K562 (cell line): ENCODE measurements at regions not wholly inside any gene's neighbourhood (a gene's known extent, or its start where the extent isn't known, plus 50 kb on each side); places are given as distances from the start of the nearest gene placed in this dataset.

Experiments used
- ATAC-seq: fragments of 200-7000 bp; cut with Tn5 transposase; 3 replicates; pipeline ENCODE4 v1.9.1; 2020; ENCODE audit warnings: moderate library complexity
- BruUV-seq: library from RNA; stranded (reverse); fragments of 400-500 nt; replicated peaks from 2 replicates; lab custom pipeline; 2021; lab: Mats Ljungman, UMichigan
- CTCF ChIA-PET: fragments of 300-600 bp; formaldehyde crosslinking; extraction: SDS; loops from one replicate; lab custom pipeline; 2021; ENCODE audit warnings: low intra/inter-chr PET ratio; lab: Yijun Ruan, JAX
- POLR2A ChIA-PET: fragments of 300-600, 350-650 bp; sonication (Branson Sonifier 250); formaldehyde crosslinking; extraction: SDS; loops from one replicate; lab custom pipeline; 2021; ENCODE audit warnings: antibody characterized with exemption, inconsistent platforms; lab: Yijun Ruan, JAX
- DNase-seq, 4 experiments: peaks; one replicate each; pipeline versions ENCODE4 v3.0.0 to v3.0.0-alpha.2; 2011 to 2018; ENCODE audit warnings: low spot score in 3 of 4, mixed read lengths in 3 of 4; ENCODE audit errors: extremely low read depth in 1 of 4
- FAIRE-seq: peaks from 2 replicates; lab custom pipeline; 2011; peaks lifted over from hg19 to GRCh38; lab: Jason Lieb, UNC
- H2AFZ ChIP-seq: 2 replicates; pipeline ENCODE4 v1.6.0; 2011; ENCODE audit warnings: low read depth, low read length, control low read depth, inconsistent platforms
- H3K27ac ChIP-seq: fragments of 200-600 bp; 3 replicates; pipeline ENCODE4 v1.8.0; 2011; ENCODE audit warnings: low read depth, mild to moderate bottlenecking, control low read depth, inconsistent platforms, low read length, moderate library complexity, mixed read lengths; ENCODE audit errors: extremely low read depth
- H3K27me3 ChIP-seq, 2 experiments: fragments of 300-600 bp in 1 of 2; 2 replicates in 1 of 2; 3 replicates in 1 of 2; pipeline versions ENCODE4 v1.6.0 to v1.8.0; 2011; ENCODE audit warnings: inconsistent platforms in 2 of 2, low read length in 2 of 2, mild to moderate bottlenecking in 1 of 2, mixed read lengths in 1 of 2, moderate library complexity in 1 of 2; ENCODE audit not compliant: control insufficient read depth in 2 of 2, insufficient read depth in 2 of 2
- H3K36me3 ChIP-seq: fragments of 300-600 bp; 3 replicates; pipeline ENCODE4 v1.8.0; 2011; ENCODE audit warnings: mild to moderate bottlenecking, low read length, inconsistent platforms; ENCODE audit not compliant: control insufficient read depth, insufficient read depth
- H3K4me1 ChIP-seq, 2 experiments: fragments of 200-600 bp in 1 of 2; replicated peaks in 1 of 2; 2 replicates in 1 of 2; 3 replicates in 1 of 2; pipeline versions ENCODE4 v1.5.1 to v1.8.0; 2011; ENCODE audit warnings: inconsistent platforms in 2 of 2, low read length in 2 of 2, mild to moderate bottlenecking in 1 of 2, mixed read lengths in 1 of 2, moderate library complexity in 1 of 2; ENCODE audit not compliant: control insufficient read depth in 2 of 2, insufficient read depth in 2 of 2
- H3K4me2 ChIP-seq: 2 replicates; pipeline ENCODE4 v1.6.1; 2011; ENCODE audit warnings: low read length, control low read depth, inconsistent platforms, mixed read lengths; ENCODE audit not compliant: insufficient read depth
- H3K4me3 ChIP-seq: fragments of 200-600 bp; sonication (generic), shearing (Covaris generic); 2 replicates; pipeline ENCODE4 v1.5.1; 2016; ENCODE audit warnings: control low read depth, inconsistent platforms
- H3K79me2 ChIP-seq: fragments of 200-600 bp; 3 replicates; pipeline ENCODE4 v1.8.0; 2011; ENCODE audit warnings: low read length, inconsistent platforms; ENCODE audit not compliant: control insufficient read depth, insufficient read depth
- H3K9ac ChIP-seq, 2 experiments: 2 replicates each; pipeline versions ENCODE4 v1.6.0 to v1.6.1; 2011; ENCODE audit warnings: low read depth in 2 of 2, low read length in 2 of 2, control low read depth in 1 of 2, inconsistent platforms in 1 of 2, mild to moderate bottlenecking in 1 of 2, mixed read lengths in 1 of 2; ENCODE audit not compliant: insufficient read depth in 1 of 2
- H3K9me1 ChIP-seq: one replicate; pipeline ENCODE4 v1.6.0; 2011; ENCODE audit warnings: inconsistent platforms, mild to moderate bottlenecking, low read length, moderate library complexity; ENCODE audit not compliant: control insufficient read depth, insufficient read depth
- H3K9me3 ChIP-seq: replicated peaks from 2 replicates; pipeline ENCODE4 v1.5.1; 2011; ENCODE audit warnings: low read depth, low read length, inconsistent platforms; ENCODE audit not compliant: control insufficient read depth, insufficient read depth
- H4K20me1 ChIP-seq: replicated peaks from 2 replicates; pipeline ENCODE4 v1.6.1; 2011; ENCODE audit warnings: low read length, inconsistent platforms, mixed read lengths; ENCODE audit not compliant: control insufficient read depth, insufficient read depth
- AFF1 ChIP-seq, 2 experiments: fragments of 450-650 bp; IDR thresholded peaks; 2 replicates each; pipeline ENCODE4 v1.6.1; 2018; ENCODE audit warnings: mild to moderate bottlenecking in 2 of 2, low read depth in 1 of 2; ENCODE audit not compliant: partially characterized antibody in 2 of 2
- CC2D1A ChIP-seq: fragments of 450-650 bp; IDR thresholded peaks from 2 replicates; pipeline ENCODE4 v1.6.1; 2017; ENCODE audit warnings: mild to moderate bottlenecking
- CEBPB ChIP-seq: fragments of 450-650 bp; IDR thresholded peaks from 2 replicates; pipeline ENCODE4 v1.6.1; 2016; ENCODE audit warnings: missing genetic modification characterization, missing compliant biosample characterization
- EP400 ChIP-seq: fragments of 450-650 bp; IDR thresholded peaks from 2 replicates; pipeline ENCODE4 v1.6.1; 2017; ENCODE audit warnings: antibody characterized with exemption, mild to moderate bottlenecking, moderate library complexity
- ESRRA ChIP-seq: fragments of 450-650 bp; IDR thresholded peaks from 2 replicates; pipeline ENCODE4 v1.6.1; 2014; ENCODE audit warnings: low read depth, mild to moderate bottlenecking, moderate library complexity, borderline replicate concordance
- GATA2 ChIP-seq: sonication (generic); formaldehyde crosslinking; IDR thresholded peaks from 2 replicates; pipeline ENCODE4 v1.4.0; 2020; ENCODE audit warnings: mild to moderate bottlenecking, missing genetic modification reagents
- HDAC2 ChIP-seq: fragments of 450-650 bp; IDR thresholded peaks from 2 replicates; pipeline ENCODE4 v1.6.1; 2016; ENCODE audit warnings: mild to moderate bottlenecking
- HMG20B ChIP-seq: fragments of 250-450 bp; sonication (Bioruptor Pico); IDR thresholded peaks from 2 replicates; pipeline ENCODE4 v1.5.0; 2021; ENCODE audit warnings: mild to moderate bottlenecking
- KHSRP ChIP-seq: fragments of 450-650 bp; IDR thresholded peaks from 2 replicates; pipeline ENCODE4 v1.6.1; 2017
- KLF1 ChIP-seq: fragments of 450-650 bp; IDR thresholded peaks from 2 replicates; pipeline ENCODE4 v1.6.1; 2016; ENCODE audit warnings: missing genetic modification characterization, missing compliant biosample characterization
- MEIS2 ChIP-seq: fragments of 450-650 bp; IDR thresholded peaks from 2 replicates; pipeline ENCODE4 v1.6.1; 2014; ENCODE audit warnings: mild to moderate bottlenecking; ENCODE audit not compliant: partially characterized antibody
- U2AF1 ChIP-seq: fragments of 200-400 bp; formaldehyde crosslinking; optimal IDR thresholded peaks from 2 replicates; pipeline ENCODE3; 2017; ENCODE audit warnings: mild to moderate bottlenecking, low read depth, low read length, moderate library complexity
- ZNF277 ChIP-seq: fragments of 250-450 bp; sonication (Bioruptor Pico); IDR thresholded peaks from 2 replicates; pipeline ENCODE4 v1.8.0; 2022; ENCODE audit warnings: inconsistent platforms, mild to moderate bottlenecking, moderate library complexity, borderline replicate concordance
- ZNF511 ChIP-seq: sonication (generic); formaldehyde crosslinking; IDR thresholded peaks from 2 replicates; pipeline ENCODE4 v1.8.0; 2022; ENCODE audit warnings: mild to moderate bottlenecking, missing genetic modification reagents
- WGBS: fragments of 100-300 bp; shearing (Covaris generic); methylation state at CpG from one replicate; pipeline ENCODE4 v1.1.6; 2016; ENCODE audit warnings: low coverage, mixed read lengths; ENCODE audit not compliant: insufficient coverage; ENCODE audit errors: missing lambda C conversion rate; 5-methylcytosine and 5-hydroxymethylcytosine counted together
- in situ Hi-C: fragments of 300-500 bp; cut with MboI; formaldehyde crosslinking; loops from 4 replicates; pipeline ENCODE4 v1.15.0; 2018; ENCODE audit warnings: inconsistent platforms, mixed read lengths
- intact Hi-C: fragments of 100-400 bp; cut with micrococcal nuclease; formaldehyde crosslinking; loops from 2 replicates; pipeline ENCODE4 v1.14.2; 2022

GRCh38 chr3:74165211-74165610 is 449.2 kb downstream of the CNTN3 start:
- 0% methylated on average over 4 of the region's 4 CpGs for WGBS
- FAIRE-seq (no peak), ATAC-seq (no peak), DNase-seq (no peak)
- intact Hi-C loops = no loop called here
- Histone ChIP-seq H3K4me2 (no peak overlapping the region), H3K9me3 (no peaks in the 10 kb centered on the region), H3K79me2 (no peaks in the 10 kb centered on the region), H3K9ac (no peak overlapping the region), H3K27me3 (no peaks in the 10 kb centered on the region), H3K27ac (no peak overlapping the region), H3K9me1 (no peaks in the 10 kb centered on the region), H2AFZ (no peak overlapping the region), H3K4me1 (no peaks in the 10 kb centered on the region), H3K4me3 (no peak overlapping the region), H3K36me3 (no peaks in the 10 kb centered on the region), H4K20me1 (no peaks in the 10 kb centered on the region)
- BruUV-seq = no TSS peak
- ChIA-PET CTCF (no interaction called here), POLR2A (no interaction called here)
- no peak for TF ChIP-seq EP400
- no peak for TF ChIP-seq CEBPB (tag)
- no peak for TF ChIP-seq KHSRP
- TF ChIP-seq U2AF1 = no peak
- no peak for TF ChIP-seq KLF1
- no peak for TF ChIP-seq ESRRA
- TF ChIP-seq HDAC2 = no peak
- TF ChIP-seq GATA2 (CRISPR knock-in tag) = no peak
- in situ Hi-C loops = no loop called here

GRCh38 chr3:74149466-74149865 is 465.0 kb downstream of the CNTN3 start:
- POLR2A ChIA-PET = no interaction called here

More at GRCh38 chr3:74149466-74149865, 465.0 kb downstream of the CNTN3 start:
- Histone ChIP-seq H4K20me1 (no peaks in the 10 kb centered on the region), H3K4me3 (no peak overlapping the region), H3K4me1 (no peaks in the 10 kb centered on the region), H3K79me2 (no peaks in the 10 kb centered on the region), H3K27ac (no peak overlapping the region), H3K9ac (no peak overlapping the region), H3K9me1 (no peaks in the 10 kb centered on the region), H3K4me2 (no peak overlapping the region), H3K36me3 (no peaks in the 10 kb centered on the region), H3K27me3 (no peaks in the 10 kb centered on the region), H2AFZ (no peak overlapping the region), H3K9me3 (no peaks in the 10 kb centered on the region)
- TF ChIP-seq HMG20B = no peak
- no peak for TF ChIP-seq ZNF277 (CRISPR knock-in tag)
- TF ChIP-seq ZNF511 (CRISPR knock-in tag) = no peak
- TF ChIP-seq CC2D1A = no peak
- TF ChIP-seq MEIS2 = no peak
- no peak for TF ChIP-seq AFF1 (IDR thresholded peaks at IDR 0.05; ENCODE audit: low read depth in 1 of 2, partially characterized antibody in 2 of 2)
- ATAC-seq = no peak
- in situ Hi-C loops (no loop called here), intact Hi-C loops (no loop called here)
- CTCF ChIA-PET = no interaction called here
- DNase-seq = no peak
- BruUV-seq = no TSS peak
- FAIRE-seq = no peak
